ENCODE measurements at regions not wholly inside any gene's neighbourhood (a gene's known extent, or its start where the extent isn't known, plus 50 kb on each side); places are given as distances from the start of the nearest gene placed in this dataset.

DNA sequence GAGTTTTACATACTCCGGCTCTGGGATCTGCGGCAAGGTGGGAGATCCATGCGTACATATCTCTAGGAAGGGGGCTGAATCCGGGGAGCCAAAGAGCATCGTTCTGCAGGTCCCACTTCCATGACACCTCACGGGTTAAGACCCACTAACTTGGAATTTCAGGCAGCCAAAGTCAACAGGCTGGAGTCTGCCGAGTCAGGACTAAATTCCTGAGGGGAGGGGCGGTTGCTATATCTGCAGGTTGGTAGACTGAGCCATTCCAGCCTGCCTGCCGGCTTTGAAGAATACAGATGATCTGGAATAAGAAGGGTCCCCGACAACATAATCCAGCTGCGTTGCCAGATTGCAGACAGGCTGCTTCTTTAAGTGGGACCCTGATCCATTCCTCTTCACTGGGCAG is 65.4 kb upstream of the PEX5L start:
- TF ChIP-seq, protein P1, sequence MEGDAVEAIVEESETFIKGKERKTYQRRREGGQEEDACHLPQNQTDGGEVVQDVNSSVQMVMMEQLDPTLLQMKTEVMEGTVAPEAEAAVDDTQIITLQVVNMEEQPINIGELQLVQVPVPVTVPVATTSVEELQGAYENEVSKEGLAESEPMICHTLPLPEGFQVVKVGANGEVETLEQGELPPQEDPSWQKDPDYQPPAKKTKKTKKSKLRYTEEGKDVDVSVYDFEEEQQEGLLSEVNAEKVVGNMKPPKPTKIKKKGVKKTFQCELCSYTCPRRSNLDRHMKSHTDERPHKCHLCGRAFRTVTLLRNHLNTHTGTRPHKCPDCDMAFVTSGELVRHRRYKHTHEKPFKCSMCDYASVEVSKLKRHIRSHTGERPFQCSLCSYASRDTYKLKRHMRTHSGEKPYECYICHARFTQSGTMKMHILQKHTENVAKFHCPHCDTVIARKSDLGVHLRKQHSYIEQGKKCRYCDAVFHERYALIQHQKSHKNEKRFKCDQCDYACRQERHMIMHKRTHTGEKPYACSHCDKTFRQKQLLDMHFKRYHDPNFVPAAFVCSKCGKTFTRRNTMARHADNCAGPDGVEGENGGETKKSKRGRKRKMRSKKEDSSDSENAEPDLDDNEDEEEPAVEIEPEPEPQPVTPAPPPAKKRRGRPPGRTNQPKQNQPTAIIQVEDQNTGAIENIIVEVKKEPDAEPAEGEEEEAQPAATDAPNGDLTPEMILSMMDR (IDR thresholded peaks at IDR 0.05): no peak
- TF ChIP-seq, protein P2, sequence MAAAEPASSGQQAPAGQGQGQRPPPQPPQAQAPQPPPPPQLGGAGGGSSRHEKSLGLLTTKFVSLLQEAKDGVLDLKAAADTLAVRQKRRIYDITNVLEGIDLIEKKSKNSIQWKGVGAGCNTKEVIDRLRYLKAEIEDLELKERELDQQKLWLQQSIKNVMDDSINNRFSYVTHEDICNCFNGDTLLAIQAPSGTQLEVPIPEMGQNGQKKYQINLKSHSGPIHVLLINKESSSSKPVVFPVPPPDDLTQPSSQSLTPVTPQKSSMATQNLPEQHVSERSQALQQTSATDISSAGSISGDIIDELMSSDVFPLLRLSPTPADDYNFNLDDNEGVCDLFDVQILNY (CRISPR knock-in tag; IDR thresholded peaks at IDR 0.05): no peak
- TF ChIP-seq, protein P3, sequence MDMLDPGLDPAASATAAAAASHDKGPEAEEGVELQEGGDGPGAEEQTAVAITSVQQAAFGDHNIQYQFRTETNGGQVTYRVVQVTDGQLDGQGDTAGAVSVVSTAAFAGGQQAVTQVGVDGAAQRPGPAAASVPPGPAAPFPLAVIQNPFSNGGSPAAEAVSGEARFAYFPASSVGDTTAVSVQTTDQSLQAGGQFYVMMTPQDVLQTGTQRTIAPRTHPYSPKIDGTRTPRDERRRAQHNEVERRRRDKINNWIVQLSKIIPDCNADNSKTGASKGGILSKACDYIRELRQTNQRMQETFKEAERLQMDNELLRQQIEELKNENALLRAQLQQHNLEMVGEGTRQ (CRISPR knock-in tag; IDR thresholded peaks at IDR 0.05): no peak
- TF ChIP-seq, protein P4, sequence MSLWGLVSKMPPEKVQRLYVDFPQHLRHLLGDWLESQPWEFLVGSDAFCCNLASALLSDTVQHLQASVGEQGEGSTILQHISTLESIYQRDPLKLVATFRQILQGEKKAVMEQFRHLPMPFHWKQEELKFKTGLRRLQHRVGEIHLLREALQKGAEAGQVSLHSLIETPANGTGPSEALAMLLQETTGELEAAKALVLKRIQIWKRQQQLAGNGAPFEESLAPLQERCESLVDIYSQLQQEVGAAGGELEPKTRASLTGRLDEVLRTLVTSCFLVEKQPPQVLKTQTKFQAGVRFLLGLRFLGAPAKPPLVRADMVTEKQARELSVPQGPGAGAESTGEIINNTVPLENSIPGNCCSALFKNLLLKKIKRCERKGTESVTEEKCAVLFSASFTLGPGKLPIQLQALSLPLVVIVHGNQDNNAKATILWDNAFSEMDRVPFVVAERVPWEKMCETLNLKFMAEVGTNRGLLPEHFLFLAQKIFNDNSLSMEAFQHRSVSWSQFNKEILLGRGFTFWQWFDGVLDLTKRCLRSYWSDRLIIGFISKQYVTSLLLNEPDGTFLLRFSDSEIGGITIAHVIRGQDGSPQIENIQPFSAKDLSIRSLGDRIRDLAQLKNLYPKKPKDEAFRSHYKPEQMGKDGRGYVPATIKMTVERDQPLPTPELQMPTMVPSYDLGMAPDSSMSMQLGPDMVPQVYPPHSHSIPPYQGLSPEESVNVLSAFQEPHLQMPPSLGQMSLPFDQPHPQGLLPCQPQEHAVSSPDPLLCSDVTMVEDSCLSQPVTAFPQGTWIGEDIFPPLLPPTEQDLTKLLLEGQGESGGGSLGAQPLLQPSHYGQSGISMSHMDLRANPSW (CRISPR knock-in tag; conservative IDR thresholded peaks at IDR 0.05; ENCODE audit: low read depth): no peak
- TF ChIP-seq ZNF219 (CRISPR knock-in tag; IDR thresholded peaks at IDR 0.05; ENCODE audit: borderline replicate concordance): no peak
- TF ChIP-seq CREB1 (CRISPR knock-in tag; IDR thresholded peaks at IDR 0.05): no peak
- TF ChIP-seq SMAD3 (CRISPR knock-in tag; IDR thresholded peaks at IDR 0.05; ENCODE audit: borderline replicate concordance): no peak
- TF ChIP-seq, protein P5, sequence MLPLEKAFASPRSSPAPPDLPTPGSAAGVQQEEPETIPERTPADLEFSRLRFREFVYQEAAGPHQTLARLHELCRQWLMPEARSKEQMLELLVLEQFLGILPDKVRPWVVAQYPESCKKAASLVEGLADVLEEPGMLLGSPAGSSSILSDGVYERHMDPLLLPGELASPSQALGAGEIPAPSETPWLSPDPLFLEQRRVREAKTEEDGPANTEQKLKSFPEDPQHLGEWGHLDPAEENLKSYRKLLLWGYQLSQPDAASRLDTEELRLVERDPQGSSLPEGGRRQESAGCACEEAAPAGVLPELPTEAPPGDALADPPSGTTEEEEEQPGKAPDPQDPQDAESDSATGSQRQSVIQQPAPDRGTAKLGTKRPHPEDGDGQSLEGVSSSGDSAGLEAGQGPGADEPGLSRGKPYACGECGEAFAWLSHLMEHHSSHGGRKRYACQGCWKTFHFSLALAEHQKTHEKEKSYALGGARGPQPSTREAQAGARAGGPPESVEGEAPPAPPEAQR (CRISPR knock-in tag; IDR thresholded peaks at IDR 0.05): no peak
- TF ChIP-seq TEAD4 (CRISPR knock-in tag; IDR thresholded peaks at IDR 0.05): peak; percentile 22; the same call in 1 of the 2 replicates
- TF ChIP-seq NR3C1 (CRISPR knock-in tag; conservative IDR thresholded peaks at IDR 0.05; ENCODE audit: low read depth): no peak
- peak; percentile 75; the same call in 1 of the 2 replicates for TF ChIP-seq TEAD1 (CRISPR knock-in tag; IDR thresholded peaks at IDR 0.05)
- TF ChIP-seq MXD4 (CRISPR knock-in tag; IDR thresholded peaks at IDR 0.05; ENCODE audit: borderline replicate concordance): no peak

Measured in WTC11 (cell line).